ENCODE measurements at regions not wholly inside any gene's neighbourhood (a gene's known extent, or its start where the extent isn't known, plus 50 kb on each side); places are given as distances from the start of the nearest gene placed in this dataset.
"Not testable (repeated sequence)": the region's sequence is repeated elsewhere in the genome, so short reads cannot be mapped to it uniquely, and the experiment has no call there.

DNA sequence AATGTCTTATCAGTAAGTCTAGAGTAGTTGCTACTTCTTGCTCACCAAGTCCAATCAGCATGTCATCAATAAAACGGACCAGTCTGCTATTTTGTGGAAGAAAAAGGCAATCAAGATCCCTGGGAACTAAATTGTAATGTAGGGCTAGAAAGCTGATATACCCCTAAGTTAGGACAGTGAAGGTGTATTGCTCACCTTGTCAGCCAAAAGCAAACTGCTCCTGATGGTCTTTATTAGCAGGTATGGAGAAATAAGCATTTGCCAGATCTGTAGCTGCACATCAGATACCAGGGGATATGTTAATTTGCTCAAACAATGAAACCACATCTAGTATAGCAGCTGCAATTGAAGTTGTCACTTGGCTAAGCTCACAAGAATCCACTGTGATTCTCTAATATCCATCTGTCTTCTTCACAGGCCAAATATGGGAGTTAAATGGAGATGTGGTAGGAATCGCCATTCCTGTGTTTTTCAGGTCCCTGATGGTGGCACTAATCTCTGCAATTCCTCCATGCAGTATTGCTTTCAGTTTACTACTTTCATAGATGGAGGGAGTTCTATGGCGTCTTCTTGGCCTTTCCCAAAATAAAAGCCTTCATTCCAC, 75.0 kb downstream of the TMEM237 start:
- DNase-seq: no peak

DNA sequence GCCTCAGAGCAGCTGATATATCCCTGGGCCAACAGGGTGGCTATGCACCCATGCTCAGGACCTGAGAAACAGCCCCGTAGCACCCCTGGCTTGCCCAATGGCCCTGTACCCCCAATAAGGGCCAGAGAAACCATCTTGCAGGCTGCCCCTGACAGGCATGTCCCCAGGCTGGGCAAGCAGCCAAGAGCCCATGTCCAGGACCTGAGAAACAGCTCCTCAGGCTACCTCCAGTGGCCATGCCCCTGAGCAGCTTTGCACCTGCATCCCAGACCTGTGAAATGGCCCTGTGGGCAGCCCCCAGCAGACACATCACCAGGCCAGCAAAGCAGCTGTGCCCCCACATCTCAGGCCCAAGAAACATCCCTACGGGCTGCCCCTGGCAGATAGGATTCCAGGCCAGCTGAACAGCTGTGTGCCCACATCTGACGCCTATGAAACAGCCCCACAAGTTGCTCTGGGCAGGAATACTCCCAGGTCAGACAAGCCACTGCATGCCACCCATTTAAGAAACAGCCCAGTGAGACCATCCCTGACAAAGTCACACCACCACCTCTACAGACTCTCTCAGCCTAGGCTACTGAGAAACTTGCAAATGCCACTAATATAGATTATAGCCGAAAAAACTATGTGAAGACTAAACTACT, 84.1 kb downstream of the TMEM237 start:
- no peak for DNase-seq

GRCh38 chr2:201558665-201559064, 84.6 kb downstream of the TMEM237 start:
- DNase-seq: no peak

DNA sequence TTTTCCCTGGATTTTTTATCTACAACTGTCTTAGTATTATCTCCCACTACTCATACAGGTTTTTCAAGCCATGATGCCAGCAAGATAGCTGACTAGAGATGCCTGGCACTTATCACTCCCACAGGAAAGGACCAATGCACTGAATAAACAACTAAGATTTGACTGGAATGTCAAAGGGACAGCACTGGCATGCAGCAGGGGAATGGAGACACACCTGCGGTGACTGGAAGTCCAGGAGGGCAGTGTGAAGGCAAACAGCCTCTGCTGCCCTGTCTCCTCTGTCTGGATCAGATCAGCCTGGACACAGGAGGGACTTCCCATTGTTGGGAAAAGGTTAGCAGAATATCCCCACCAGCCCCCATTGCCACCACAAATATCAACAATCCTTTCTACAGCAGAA, 85.1 kb downstream of the TMEM237 start:
- DNase-seq: no peak

DNA sequence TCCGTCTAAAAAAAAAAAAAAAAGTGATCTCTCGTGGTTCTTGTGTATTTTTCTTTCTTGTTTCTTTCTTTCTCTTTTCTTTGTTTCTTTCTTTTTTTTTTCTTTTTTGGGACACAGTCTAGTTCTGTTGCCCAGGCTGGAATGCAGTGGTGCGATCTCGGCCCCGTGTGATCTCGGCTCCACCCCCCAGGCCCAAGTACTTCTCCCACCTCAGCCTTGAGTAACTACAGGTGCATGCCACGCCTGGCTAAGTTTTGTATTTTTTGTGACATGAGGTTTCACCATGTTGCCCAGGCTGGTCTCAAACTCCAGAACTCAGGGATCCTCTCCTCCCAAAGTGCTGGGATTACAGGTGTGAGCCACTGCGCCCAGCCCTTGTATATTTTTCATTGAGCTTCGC, 91.4 kb downstream of the TMEM237 start:
- no peak for DNase-seq

GRCh38 chr2:201546576-201546975, 95.0 kb downstream of the STRADB start:
- no peak for DNase-seq

DNA sequence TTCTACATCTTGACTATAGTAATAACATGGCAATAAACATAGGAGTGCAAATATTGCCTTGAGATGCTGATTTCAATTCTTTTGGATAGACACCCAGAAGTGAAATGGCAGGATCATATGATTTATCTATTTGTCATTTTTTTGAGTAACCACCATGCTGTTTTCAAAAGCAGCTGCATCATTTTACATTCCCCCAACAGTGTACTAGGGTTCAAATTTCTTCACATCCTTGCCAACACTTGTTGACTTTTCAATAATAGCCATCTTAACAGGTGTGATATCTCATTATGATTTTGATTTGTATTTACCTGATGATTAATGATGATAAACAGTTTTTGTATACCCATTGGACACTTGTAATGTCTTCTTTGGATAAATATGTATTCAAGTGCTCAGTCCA, 90.8 kb downstream of the STRADB start:
- DNase-seq: no peak

DNA sequence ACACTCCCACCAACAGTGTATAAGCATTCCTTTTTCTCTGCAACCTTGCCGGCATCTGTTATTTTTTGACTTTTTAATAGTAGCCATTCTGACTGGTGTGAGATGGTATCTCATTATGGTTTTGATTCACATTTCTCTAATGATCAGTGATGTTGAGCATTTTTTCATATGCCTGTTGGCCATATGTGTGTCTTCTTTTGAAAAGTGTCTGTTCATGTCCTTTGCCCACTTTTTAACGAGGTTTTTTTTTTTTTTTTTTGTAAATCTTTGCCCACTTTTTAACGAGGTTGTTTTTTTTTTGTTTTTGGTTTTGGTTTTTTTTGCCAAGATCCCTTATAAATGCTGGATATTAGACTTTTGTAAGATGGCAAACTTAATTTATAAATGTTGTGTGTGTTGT, 87.7 kb downstream of the STRADB start:
- not testable (repeated sequence) for DNase-seq

DNA sequence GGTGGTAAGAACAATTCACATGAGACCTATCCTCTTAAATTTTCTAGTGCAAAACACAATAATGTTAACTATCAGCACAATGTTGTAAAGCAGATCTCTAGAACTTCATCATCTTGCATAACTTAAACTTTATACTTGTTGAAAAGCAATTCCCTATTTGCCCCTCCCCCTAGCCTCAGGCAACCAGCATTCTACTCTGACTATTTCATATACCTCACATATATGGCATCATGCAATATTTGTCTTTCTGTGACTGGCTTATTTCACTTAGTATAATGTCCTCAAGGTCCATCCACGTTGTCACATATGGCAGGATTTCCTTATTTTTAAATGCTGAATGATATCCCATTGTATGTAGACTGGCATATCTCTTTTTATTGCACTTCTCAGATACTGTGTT, 86.5 kb downstream of the STRADB start:
- DNase-seq: peak; percentile 9

DNA sequence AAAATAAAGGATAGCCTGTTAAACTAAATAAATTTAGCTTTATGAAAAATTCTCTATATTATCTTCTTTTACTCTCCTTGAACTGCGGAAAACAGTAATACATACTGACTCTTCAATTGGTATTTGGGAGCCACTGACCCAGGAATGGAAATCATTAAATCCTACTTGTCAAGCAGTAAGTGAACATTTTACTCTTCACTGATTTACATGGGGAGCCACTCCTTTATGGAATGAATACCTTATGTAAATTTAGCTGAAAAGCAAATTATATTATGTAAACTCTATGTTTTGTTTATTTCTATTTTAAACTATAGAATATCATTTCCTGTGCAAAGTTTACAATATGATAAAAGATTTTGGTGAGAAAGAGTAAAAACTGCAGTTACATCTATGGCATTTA, 85.2 kb downstream of the STRADB start:
- no peak for DNase-seq

DNA sequence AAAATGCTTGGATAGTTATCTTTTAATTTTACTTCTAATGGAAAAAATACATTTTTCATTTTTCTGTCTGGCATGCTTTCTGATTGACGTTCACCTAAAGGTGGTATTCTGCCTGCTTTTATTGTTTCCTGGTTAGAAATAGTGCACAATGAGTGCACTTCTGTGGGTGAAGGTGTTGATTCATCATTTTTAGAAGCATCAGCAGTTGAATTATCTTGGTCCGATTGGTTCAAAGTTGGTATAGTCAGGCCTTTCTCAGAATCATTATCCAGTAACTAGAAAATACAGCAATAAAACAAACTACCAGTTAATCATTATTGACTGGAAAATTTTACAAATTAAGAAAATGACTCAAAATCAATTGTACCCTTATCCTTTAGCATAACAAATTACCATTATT, 84.5 kb downstream of the STRADB start:
- DNase-seq: no peak

GRCh38 chr2:201532686-201533304, 81.3 kb downstream of the STRADB start:
- DNase-seq: no peak

Data from OCI-M1 (cell line).